GM21515 (cell line): ENCODE measurements at regions not wholly inside any gene's neighbourhood (a gene's known extent, or its start where the extent isn't known, plus 50 kb on each side); places are given as distances from the start of the nearest gene placed in this dataset.

Experiments used
- ATAC-seq: cut with Tn5 transposase; IDR thresholded peaks from one replicate; pipeline ENCODE4 v1.9.1; 2021; ENCODE audit not compliant: unreplicated experiment

DNA sequence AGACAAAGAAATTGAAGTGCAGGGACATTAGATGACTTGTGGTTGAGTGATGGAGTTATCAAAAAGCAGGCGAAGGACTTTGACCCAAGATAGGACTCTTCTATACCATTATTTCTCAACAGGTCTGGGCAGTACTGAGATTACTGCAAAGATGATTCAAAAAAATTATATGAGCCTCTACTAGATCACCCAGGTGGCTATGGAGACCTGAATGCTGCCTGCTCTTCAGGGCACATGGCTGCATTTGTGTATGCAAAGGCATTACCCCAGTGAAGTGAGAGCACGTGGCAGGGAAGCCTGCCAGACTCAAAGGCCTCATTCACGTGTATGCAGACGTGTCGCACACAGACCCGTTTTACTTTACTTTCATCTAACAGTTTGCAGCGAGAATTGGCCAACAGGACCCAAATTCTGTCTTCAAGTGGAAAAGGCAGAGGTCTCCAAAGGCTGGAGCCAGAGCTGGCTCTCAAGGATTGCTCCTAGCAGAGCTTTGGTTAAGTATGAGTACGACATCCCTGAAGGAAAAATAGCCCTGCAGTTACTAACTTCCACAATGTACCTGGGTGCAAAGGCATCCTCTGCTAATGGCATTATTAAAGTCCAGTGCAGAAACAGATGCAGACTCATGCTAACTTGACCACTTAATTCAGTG lies 113.8 kb upstream of the ARMC2 start:
- ATAC-seq, result no peak

DNA sequence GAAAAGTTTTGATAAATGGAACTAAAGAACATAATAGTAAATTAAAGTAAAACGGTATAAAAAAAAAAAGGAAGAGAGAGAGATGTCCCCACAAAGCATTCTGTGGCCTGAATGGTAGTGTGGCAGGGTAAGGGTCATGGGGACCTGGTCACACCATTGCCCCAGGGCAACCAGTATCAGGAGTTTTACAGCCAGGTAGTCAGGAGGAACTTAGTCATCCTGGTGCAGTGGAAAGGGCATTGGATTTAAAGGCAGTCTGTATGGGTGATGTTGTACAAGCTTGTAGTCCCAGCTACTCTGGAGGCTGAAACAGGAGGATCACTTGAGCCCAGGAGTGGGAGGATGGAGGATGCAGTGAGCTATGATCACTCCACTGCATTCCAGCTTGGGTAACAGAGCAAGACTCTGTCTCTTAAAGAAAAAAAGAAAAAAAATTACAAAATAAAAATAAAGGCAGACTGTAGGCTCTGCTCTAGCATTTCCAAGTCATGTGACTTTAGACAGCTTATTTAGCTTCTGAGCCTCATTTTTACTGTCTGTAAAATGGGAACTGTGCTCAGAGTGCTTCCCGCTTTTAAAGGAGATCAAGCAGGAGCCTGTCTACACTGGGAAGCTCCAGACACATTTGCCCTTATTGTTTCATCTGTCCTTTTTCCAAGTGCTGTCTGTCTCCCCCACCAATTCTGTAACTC lies 112.8 kb upstream of the ARMC2 start:
- no peak for ATAC-seq

DNA sequence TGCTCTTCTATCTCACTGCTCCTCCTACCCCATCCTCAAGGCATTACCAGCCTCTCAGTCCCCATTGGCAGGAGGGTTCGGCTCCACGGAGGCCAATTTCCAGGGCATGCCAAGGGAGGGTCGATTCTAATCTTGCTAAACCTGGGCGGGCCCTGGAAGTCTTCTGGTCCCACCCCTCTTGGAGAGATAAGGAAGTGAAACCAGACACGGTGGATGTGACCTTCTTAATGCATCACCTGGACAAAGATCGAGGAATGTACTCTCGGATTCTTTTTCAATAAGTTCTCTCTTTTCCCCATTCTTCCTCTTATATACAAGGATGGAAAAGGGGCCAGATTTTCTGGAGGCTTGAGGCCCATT lies 112.2 kb upstream of the ARMC2 start:
- ATAC-seq, result no peak

DNA sequence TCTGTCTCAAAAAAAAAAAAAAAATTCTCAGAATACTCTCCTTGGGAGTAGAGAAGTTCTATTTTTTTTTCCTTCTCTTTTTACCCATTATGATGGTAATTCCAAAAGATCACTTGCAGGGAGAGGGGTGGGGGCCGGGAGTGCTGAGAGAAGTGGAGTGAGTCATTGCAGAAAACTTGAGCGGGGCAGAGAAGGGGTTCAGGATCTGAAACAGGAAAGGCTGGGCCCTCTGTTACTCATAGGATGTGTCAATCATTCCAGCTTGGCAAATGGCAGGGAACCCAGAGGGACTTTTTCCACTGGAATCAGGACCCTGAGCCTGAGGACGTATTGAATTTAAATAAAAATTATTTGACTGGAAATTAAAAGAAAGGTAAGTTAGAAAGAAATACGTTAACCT lies 111.4 kb upstream of the ARMC2 start:
- no peak for ATAC-seq

DNA sequence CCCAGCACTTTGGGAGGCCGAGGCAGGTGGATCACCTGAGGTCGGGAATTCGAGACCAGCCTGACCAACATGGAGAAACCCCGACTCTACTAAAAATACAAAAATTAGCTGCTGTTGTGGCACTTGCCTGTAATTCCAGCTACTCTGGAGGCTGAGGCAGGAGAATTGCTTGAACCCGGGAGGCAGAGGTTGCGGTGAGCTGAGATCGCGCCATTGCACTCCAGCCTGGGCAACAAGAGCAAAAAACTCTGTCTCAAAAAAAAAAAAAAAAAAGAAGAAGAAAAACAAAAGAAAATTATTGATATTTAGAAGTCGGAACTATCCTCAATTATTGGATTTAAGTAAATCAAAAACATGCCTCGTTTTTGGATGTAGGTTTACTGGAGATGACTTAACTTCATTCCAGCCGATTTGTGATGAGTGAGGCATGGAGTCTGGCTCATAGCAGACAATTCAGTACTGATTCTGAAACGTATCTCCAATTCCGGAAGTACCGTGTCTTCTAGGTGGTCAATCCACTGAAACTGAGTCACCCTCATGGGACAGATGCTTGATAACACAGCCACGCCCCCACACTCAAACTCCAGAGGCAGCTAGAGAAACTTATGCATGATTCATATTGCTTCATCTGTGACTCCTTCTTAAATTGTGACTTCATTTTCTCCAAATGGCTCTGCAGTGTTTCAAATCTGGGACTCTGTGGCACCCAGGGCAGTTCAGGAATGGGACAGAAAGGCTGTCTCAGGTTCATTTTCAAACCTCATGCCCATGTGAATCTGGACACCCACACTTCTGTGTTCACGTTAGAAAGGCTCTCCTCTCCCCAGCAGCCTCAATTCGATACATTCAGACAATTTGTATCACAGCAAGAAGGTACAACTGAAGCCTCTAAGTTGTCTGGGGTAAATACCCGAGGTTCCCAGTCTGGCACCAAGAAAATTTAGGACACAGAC lies 110.4 kb upstream of the ARMC2 start:
- ATAC-seq, result no peak

DNA sequence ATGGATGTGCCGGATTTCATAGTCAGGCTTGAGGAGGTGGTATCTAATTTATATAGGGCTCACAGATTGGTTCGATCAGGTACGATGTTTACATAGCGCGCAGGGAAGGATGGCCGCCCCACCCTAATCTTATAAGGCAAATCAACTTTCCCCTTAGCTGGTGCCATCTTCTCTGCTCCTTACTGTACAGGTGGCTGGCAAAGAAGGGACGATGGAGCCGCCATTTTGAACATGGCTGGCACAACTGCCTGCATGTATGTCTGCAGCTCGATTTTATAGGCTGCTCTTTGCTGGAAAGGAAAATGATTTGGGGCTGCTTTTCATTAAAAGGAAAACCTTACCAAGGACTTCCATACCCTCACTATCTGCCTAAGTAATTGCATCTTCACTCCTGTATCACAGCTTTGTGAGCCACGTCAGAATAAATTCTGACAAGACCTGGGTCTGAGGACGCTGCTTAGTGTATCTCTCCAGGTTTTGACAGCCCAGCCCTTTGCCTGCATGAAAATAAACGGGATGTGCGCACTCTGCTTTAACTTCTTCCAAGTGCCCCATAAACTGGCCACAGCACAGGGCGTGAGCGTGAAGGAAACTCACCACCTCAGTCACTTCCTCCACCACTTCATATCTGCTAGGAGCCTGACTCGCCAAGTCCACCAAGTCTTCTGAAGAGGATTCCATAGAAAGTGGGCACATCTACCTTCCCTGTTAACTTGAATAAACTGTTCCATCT lies 109.4 kb upstream of the ARMC2 start:
- no peak for ATAC-seq

DNA sequence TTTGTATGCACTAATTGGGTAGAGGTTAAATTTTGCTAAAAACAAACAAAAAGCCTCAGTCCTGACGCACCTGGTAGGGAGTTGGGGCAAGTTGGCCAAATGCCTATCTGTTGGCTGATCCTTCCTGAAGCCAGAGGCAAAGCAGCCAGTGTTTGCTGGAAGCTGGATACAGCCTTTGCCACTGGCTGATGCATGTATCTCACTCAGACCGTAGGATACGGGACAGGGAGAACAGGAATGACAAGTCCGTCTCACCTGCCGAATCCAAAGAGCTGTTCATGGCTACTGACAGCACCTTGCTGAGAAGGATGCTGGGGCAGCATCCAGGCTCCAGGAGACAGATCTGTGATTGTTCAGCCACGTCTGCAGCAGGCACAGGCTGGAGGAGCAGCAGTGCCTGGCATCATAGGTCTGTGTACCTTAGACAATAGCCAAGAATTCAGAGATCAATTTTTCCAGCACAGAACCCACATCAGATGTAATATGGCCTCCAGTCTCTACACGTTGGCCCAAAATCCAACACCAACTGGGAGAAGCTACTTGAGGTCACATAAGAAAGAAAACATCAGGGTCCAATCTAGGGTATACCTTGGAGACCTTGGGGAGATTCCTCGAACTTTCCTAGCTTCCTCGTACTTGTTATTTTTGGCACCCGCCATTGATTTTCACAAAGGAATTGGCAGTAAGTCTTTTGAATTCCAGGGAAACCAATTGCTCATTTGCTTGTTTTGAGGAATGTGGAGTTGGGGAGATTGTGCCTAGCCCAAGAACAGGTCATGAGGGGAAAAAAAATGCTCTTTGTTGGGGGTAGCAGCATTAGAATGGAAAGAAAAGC lies 108.5 kb upstream of the ARMC2 start:
- ATAC-seq, result no peak

DNA sequence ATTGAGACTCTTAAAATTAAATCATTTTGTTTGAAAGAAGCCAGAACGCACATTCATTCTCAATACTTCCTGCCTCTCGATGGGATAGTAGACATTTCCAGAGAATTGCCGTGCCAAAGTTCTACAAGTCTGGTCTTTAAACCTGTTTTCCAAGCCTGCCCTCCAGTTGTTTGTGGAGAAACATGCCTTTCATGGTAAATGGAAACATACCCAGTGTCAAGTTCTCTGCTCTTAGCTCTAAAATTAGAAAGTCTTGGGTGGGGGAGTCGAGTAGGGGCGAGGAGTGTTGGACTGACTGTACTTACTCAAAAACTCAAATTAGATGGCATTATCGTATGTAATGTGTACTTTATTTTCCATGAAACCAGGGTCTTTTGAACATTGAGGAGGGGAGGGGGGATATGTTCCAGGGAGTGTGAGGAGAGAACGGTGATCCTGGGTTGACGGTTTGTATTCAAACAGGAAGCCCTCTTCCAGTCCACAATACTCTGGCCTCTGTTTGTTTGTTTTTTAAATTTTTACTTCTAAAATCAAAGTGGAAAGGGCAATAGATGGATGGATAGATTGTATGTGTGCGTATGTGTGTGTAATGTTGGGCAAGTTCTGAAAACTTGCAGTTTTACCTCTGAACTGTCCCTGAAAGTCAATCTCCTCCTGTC lies 106.8 kb upstream of the ARMC2 start:
- ATAC-seq, result no peak

DNA sequence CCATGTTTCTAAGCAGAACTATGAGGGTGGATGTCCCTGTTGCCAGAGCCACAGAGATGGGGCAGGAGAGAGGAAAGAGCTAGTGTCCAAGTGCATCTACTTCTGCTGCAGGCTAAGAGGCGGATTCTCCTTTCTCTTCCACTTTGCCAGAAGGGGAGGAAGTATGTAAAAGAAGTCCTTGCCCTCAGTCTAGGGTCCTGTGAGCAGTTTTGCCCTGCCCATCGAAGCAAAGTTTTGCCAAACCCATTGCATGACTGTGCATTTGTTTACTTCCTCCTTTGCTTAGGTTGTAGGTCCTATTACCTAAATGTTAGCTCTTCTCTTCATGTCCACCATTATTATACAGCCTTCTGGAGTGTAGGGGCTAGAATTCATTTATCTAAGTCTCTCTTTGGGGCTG lies 106.2 kb upstream of the ARMC2 start:
- ATAC-seq, result no peak

DNA sequence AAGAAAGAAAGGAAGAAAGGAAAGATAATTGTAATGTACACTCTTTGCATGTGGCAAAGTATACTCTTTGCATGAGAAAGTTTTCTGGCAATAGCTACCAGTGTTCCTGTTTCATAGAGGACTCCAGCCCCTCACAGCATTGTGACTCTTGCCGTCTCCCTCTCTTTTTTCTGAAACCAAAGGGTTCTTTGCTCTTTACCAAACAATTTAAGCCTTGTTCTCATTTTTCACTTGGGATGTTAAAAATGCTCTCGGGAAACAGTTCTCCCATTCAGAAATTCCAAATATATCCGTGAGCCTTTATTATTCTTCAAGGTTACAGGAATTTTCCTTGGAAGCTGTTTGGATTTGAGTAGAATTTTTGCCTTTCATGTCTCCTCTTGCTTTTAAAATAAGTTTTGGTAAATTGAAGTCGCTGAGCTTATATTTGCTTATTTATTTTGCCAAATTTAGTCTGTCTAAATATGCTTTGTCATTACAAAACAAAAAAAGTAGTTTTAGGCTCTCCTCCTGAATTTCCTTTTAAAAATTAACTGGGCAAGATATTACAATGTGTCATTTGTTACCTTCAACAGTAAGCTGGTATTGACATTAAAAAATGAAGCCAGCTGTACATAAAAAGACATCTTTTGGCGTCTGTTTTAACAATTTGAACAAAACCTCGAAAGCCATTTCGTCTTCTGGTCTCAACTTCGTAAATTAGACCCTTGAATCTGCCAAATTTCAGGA lies 103.8 kb upstream of the ARMC2 start:
- ATAC-seq, result no peak

DNA sequence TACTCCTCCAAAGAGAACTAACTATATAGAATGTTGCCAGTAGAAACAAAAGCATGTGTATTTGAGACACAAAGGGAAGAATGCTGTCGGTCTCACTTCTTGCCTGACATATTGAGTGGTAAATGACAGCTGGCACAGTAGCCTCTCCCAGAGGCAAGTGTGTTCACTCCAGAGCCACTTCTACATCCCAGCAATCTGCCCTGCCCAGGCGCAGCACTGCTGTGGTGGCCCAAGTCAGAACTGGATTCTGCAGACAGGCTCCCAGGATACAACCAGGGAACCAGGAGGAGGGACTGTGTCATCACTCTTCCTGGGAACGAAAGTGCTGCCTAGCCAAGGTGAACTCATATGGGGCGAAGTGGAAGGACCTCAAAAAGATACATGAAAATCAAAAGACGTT lies 103.2 kb upstream of the ARMC2 start:
- no peak for ATAC-seq

DNA sequence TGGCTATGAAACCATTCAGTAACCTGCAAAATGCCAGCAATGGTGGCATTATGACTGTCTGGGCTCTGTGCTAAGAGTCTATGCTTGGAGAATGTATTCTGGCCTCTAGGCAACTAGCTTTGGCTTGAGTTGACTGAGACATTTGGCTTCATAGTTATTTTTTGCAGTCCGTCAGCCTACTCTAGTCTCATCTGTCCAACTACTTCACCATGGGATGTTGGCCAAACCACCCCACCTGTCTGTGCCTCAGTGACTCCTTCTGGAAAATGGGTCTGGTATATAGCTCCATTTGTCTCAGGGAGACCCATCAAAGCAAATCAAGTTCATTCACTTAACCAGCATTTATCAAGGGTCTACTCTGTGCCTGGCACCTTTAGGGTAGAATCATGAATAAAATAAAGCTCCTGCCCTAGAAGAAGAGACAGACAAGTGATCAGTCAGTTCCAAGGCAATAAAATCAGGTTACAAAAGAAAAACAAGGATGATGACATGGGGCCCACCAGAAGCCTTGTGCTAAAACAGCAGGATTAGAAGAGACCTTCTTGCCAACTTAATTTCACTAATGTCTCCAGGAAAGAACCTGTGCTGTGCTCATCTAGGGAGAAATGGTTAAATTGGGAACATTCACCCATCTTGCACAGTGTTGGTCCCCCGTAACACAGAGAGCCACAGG lies 102.4 kb upstream of the ARMC2 start:
- no peak for ATAC-seq

DNA sequence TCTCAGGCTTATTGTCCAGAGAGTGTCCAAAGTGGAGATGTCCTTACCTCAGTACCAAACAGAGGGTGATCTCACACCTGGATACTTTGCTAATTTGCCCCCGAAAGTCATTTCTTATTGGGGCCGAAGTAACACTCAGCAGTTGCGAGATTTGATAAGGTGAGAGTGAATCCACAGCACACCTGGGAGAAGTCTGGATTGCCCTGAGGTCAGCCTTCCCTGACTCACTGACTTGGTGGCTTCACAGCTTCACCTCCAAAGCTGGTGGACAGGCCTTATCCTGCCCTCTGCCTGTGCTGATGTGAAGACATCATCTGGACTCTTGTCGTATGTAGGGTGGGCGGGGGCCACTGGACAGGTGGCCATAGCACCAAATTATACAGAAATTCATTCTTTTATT lies 101.9 kb upstream of the ARMC2 start:
- no peak for ATAC-seq

DNA sequence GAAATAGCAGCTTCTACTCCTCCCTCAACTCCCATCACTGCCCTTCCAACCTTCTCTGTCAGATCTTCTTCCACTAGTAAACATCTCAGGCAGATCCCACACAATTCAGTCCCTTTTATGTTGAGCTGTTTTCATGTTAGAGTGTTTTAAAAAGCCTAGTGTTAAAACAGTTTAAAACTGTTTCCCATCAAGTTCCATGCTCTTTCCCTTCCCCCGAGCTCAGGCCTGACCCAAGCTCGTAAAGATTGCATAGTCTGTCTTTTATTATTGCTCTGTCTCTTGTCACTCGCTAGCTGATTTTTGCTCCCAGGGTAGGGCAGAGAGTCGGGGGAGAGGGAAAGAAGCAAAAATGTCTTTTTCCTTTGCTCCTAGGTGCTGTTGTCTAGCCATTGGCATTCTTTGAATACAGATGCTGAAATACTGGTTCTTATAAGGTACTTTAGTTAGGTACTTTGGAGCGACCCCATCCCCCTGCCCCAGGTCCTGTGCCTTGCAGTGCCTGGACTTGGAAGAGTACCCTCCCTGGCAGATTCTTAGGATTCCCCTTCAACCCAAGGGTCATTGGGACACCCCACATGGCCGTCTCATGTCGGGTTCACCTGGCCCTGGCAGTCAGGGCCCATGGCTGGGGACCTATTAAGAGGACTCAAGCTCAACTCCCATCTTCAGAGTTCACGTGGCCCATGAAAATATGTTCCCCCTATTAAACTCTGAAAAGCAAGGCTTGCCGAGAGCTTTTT lies 101.2 kb upstream of the ARMC2 start:
- no peak for ATAC-seq

DNA sequence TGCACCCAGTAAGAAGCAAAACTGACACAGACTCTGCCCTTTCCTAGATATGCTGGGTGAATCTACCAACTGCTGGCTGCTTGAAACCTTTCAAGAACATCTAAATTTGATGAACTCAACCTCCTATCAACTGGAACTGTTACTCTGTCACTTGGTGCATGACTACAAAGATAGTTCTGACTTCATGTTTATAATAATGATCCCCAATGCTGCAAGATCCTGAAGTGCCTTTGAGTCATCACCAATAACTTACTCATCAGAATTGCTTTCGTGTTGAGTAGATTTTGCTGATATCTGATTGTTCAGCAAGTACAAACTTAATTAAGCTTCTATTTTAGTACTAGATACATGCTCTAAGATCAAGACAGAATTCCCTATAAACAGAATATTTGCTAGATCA lies 100.2 kb upstream of the ARMC2 start:
- no peak for ATAC-seq

DNA sequence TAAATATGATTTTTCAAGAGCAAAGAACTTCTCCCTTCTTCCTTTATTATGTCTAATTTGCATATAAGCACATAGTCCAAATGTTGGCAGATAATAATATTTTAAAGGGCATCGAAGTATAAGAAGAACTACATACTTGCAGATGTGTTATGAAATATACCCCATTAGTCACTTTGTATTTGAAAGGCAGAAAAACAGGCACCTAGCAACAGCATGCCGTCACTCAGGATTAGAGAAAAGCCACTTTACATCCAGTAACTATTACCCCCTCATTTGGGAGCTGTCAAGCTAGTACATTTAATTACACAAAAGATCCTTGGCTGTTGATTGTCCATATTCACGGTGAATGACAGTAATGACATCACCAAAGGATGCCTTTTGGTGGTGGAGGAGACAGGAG lies 99.3 kb upstream of the ARMC2 start:
- no peak for ATAC-seq

DNA sequence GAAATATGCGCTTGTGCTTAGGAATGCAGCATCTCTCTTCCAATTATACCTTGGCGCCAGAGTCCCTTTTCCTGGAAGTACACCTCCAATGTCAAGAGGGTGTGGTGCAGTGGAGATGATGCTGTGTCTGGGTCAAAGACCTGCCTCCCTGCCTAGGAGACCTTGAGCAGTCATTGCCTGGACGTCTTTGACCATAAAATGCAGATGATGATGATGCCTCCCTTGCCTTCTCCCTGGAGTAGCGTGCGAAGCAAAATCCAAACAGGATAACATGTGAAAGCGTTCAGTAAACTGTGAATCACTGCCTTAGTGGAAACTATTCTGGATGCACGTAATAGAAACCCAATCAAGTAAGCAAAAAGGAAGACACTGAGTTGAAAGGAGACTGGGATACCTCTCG lies 97.4 kb upstream of the ARMC2 start:
- ATAC-seq, result no peak

DNA sequence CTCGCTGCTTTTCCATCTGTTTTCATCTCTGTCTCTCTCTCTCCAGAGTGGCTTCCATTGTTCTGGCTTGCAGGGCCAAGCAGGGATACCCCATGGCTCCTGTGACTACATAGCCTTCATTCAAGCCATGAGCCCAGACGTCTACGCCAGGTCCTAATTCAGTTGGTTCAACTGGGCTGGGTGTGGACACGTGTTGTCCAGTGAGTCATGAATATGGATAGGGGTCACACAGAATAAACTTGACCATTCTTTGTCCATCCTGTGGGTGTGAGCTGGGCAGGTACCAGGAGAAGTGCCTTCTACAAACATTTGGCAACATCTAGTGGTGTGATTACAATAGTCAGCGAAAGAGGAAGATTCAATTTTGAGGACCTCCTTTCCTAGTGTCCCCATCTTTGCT lies 96.9 kb upstream of the ARMC2 start:
- ATAC-seq, result no peak
